HL-60 (cell line): ENCODE measurements at regions not wholly inside any gene's neighbourhood (a gene's known extent, or its start where the extent isn't known, plus 50 kb on each side); places are given as distances from the start of the nearest gene placed in this dataset.

Experiments used
- DNase-seq, 2 experiments: peaks; one replicate each; pipeline ENCODE4 v3.0.0-alpha.2; 2010 to 2020; ENCODE audit warnings: low read depth in 1 of 2, low spot score in 1 of 2
- H3K27ac ChIP-seq: fragments of 250-450 bp; sonication (Bioruptor Pico); replicated peaks from 2 replicates; pipeline ENCODE4 v1.5.1; 2020; ENCODE audit warnings: mild to moderate bottlenecking, moderate library complexity
- H3K27me3 ChIP-seq: fragments of 250-450 bp; sonication (Bioruptor Pico); 2 replicates; pipeline ENCODE4 v1.5.1; 2021; ENCODE audit warnings: mild to moderate bottlenecking, moderate library complexity; ENCODE audit not compliant: insufficient read depth, poor library complexity, severe bottlenecking
- H3K4me3 ChIP-seq: replicated peaks from 2 replicates; pipeline ENCODE4 v1.5.1; 2011; ENCODE audit warnings: mild to moderate bottlenecking, control low read depth, low read length; ENCODE audit not compliant: insufficient read depth
- CTCF ChIP-seq: IDR thresholded peaks from one replicate; pipeline ENCODE4 v1.5.1; 2011; ENCODE audit warnings: low read length, control low read depth, inconsistent platforms; ENCODE audit not compliant: insufficient read depth
- GABPA ChIP-seq: IDR thresholded peaks from 2 replicates; pipeline ENCODE4 v1.6.1; 2012; ENCODE audit warnings: low read depth
- POLR2AphosphoS5 ChIP-seq: IDR thresholded peaks from 2 replicates; pipeline ENCODE4 v1.6.1; 2012; ENCODE audit warnings: low read depth
- REST ChIP-seq: IDR thresholded peaks from 2 replicates; pipeline ENCODE4 v1.6.1; 2012; ENCODE audit warnings: low read depth; ENCODE audit not compliant: insufficient replicate concordance
- SPI1 ChIP-seq: IDR thresholded peaks from 2 replicates; pipeline ENCODE4 v1.6.1; 2012; ENCODE audit warnings: low read depth, mild to moderate bottlenecking, borderline replicate concordance

GRCh38 chr3:72127224-72127612 is 342.3 kb upstream of the PROK2 start:
- no peak for DNase-seq
- TF ChIP-seq GABPA, result no peak
- TF ChIP-seq SPI1, result no peak
- no peak for TF ChIP-seq POLR2AphosphoS5
- TF ChIP-seq REST, result no peak
- no peak for TF ChIP-seq CTCF
- no peaks in the 10 kb centered on the region for H3K27me3 ChIP-seq
- no peak overlapping the region for H3K4me3 ChIP-seq
- H3K27ac ChIP-seq, result no peak overlapping the region

GRCh38 chr3:72126441-72127223 is 341.7 kb upstream of the PROK2 start:
- TF ChIP-seq REST (no peak), SPI1 (no peak), CTCF (no peak)
- H3K27me3 ChIP-seq, result no peaks in the 10 kb centered on the region

DNA sequence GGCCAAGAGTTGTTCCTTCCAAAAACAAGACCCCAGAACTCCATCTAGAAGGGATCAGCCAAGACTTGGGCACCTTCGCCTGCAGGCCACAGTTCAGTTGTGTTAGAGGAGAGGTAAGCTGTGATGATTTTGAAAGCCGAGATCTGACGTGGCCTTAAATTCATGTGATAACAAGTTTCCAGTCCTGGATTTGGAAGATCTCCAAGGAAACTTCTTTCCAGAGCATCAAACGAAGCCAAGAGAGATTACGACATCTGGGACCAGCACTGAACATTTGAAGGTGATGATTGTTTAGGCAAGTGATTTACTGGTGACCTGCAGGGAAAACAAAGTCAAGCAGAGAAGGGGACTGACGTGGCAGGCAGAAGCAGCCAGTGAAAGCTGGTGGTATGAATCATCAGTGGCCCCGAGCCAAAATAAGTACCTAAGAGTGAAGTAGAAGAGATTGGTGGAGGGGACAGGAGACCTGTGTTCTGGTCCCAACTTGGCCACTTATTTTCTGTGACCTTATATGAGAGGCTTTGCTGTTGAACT is 339.0 kb upstream of the PROK2 start:
- no peak overlapping the region for H3K27ac ChIP-seq
- TF ChIP-seq CTCF, result no peak
- no peak for TF ChIP-seq REST
- no peak for TF ChIP-seq POLR2AphosphoS5
- no peak for TF ChIP-seq SPI1
- TF ChIP-seq GABPA, result no peak
- no peaks in the 10 kb centered on the region for H3K27me3 ChIP-seq
- no peak for DNase-seq
- H3K4me3 ChIP-seq, result no peak overlapping the region

More at GRCh38 chr3:72126441-72127223, 341.7 kb upstream of the PROK2 start:
- DNase-seq, result no peak
- Histone ChIP-seq H3K4me3 (no peak overlapping the region), H3K27ac (no peak overlapping the region)
